ENCODE measurements at regions not wholly inside any gene's neighbourhood (a gene's known extent, or its start where the extent isn't known, plus 50 kb on each side); places are given as distances from the start of the nearest gene placed in this dataset.

- WGBS, 2 donors = 62 to 65% methylated on average over 2 of the region's 2 CpGs
- H3K9me3 ChIP-seq = peaks cover 0 to 1% (median 0%) of the 10 kb centered on the region in 4 donors
Measured at GRCh38 chr4:110424144-110424543, 51.8 kb upstream of the ENPEP start.

GRCh38 chr4:110418641-110419040, 57.3 kb upstream of the ENPEP start:
- H3K27ac ChIP-seq = no peak overlapping the region
- no peaks in the 10 kb centered on the region for H3K27me3 ChIP-seq
- ATAC-seq (ENCODE audit: low FRiP score in 2 of 2) = peak in 1 of 2 donors; percentile 11
- H3K4me1 ChIP-seq = no peaks in the 10 kb centered on the region
- WGBS, 2 donors = 85 to 92% methylated on average over 14 to 15 of the region's 15 CpGs
- no peaks in the 10 kb centered on the region for H3K9me3 ChIP-seq
- DNase-seq = peak in 1 of 2 donors; percentile 49
- H3K36me3 ChIP-seq = no peaks in the 10 kb centered on the region
- no peak overlapping the region for H3K4me3 ChIP-seq
- TF ChIP-seq POLR2A (IDR thresholded peaks at IDR 0.05) (no peak), POLR2AphosphoS5 (IDR thresholded peaks at IDR 0.05) (no peak)

More at GRCh38 chr4:110424144-110424543, 51.8 kb upstream of the ENPEP start:
- no peak for TF ChIP-seq CTCF (IDR thresholded peaks at IDR 0.05)
- DNase-seq (no peak), ATAC-seq (ENCODE audit: low FRiP score in 2 of 2) (no peak)
- Histone ChIP-seq H3K4me1 (no peaks in the 10 kb centered on the region), H3K36me3 (no peaks in the 10 kb centered on the region), H3K27ac (no peak overlapping the region), H3K4me3 (no peak overlapping the region), H3K27me3 (no peaks in the 10 kb centered on the region)

- Histone ChIP-seq H3K9me3 (no peaks in the 10 kb centered on the region), H3K27ac (no peak overlapping the region), H3K36me3 (no peaks in the 10 kb centered on the region), H3K4me1 (no peaks in the 10 kb centered on the region), H3K4me3 (no peak overlapping the region), H3K27me3 (no peaks in the 10 kb centered on the region)
- TF ChIP-seq CTCF (IDR thresholded peaks at IDR 0.05) (no peak), POLR2A (IDR thresholded peaks at IDR 0.05) (no peak), POLR2AphosphoS5 (IDR thresholded peaks at IDR 0.05) (no peak), EP300 (IDR thresholded peaks at IDR 0.05) (no peak)
- DNase-seq (no peak), ATAC-seq (ENCODE audit: low FRiP score in 2 of 2) (no peak)
Measured at GRCh38 chr4:110417136-110417535, 58.8 kb upstream of the ENPEP start.

- 85 to 92% methylated on average over 4 of the region's 4 CpGs for WGBS, 2 donors
- no peak for DNase-seq
- H3K36me3 ChIP-seq = no peaks in the 10 kb centered on the region
Measured at GRCh38 chr4:110415478-110415877, 60.5 kb upstream of the ENPEP start.

GRCh38 chr4:110415041-110415440, 60.9 kb upstream of the ENPEP start:
- no peak for DNase-seq
- Histone ChIP-seq H3K4me3 (no peak overlapping the region), H3K36me3 (no peaks in the 10 kb centered on the region), H3K9me3 (no peaks in the 10 kb centered on the region), H3K27ac (no peak overlapping the region), H3K4me1 (no peaks in the 10 kb centered on the region), H3K27me3 (no peaks in the 10 kb centered on the region)
- ATAC-seq (ENCODE audit: low FRiP score in 2 of 2) = no peak
- no peak for TF ChIP-seq EP300 (IDR thresholded peaks at IDR 0.05)
- no peak for TF ChIP-seq POLR2AphosphoS5 (IDR thresholded peaks at IDR 0.05)
- TF ChIP-seq CTCF (IDR thresholded peaks at IDR 0.05) = no peak
- TF ChIP-seq POLR2A (IDR thresholded peaks at IDR 0.05) = no peak
- 76 to 81% methylated on average over 3 of the region's 3 CpGs for WGBS, 2 donors

More at GRCh38 chr4:110415478-110415877, 60.5 kb upstream of the ENPEP start:
- TF ChIP-seq POLR2AphosphoS5 (IDR thresholded peaks at IDR 0.05) = no peak
- no peak for TF ChIP-seq EP300 (IDR thresholded peaks at IDR 0.05)
- no peak for TF ChIP-seq CTCF (IDR thresholded peaks at IDR 0.05)
- no peak for TF ChIP-seq POLR2A (IDR thresholded peaks at IDR 0.05)
- no peak for ATAC-seq (ENCODE audit: low FRiP score in 2 of 2)
- Histone ChIP-seq H3K27me3 (no peaks in the 10 kb centered on the region), H3K27ac (no peak overlapping the region), H3K4me1 (no peaks in the 10 kb centered on the region), H3K9me3 (no peaks in the 10 kb centered on the region), H3K4me3 (no peak overlapping the region)
